ENCODE measurements at regions not wholly inside any gene's neighbourhood (a gene's known extent, or its start where the extent isn't known, plus 50 kb on each side); places are given as distances from the start of the nearest gene placed in this dataset.

- TF ChIP-seq HNF1A (IDR thresholded peaks at IDR 0.05; ENCODE audit: low read depth), result no peak
- no peak for TF ChIP-seq HNF1A (CRISPR knock-in tag; IDR thresholded peaks at IDR 0.05; ENCODE audit: borderline replicate concordance)
- no peak for TF ChIP-seq CERS6 (CRISPR knock-in tag; IDR thresholded peaks at IDR 0.05)
- TF ChIP-seq POGZ (CRISPR knock-in tag; IDR thresholded peaks at IDR 0.05), result peak; percentile 63; the same call in 1 of the 2 replicates
- no peak for TF ChIP-seq ZNF232 (CRISPR knock-in tag; IDR thresholded peaks at IDR 0.05; ENCODE audit: borderline replicate concordance)
- TF ChIP-seq ZFP36L1 (CRISPR knock-in tag; IDR thresholded peaks at IDR 0.05), result no peak
- TF ChIP-seq E2F2 (CRISPR knock-in tag; IDR thresholded peaks at IDR 0.05; ENCODE audit: borderline replicate concordance), result no peak
- TF ChIP-seq PTBP1 (IDR thresholded peaks at IDR 0.05; ENCODE audit: low read depth, low read length, poor library complexity, severe bottlenecking), result no peak
- TF ChIP-seq ZUFSP (CRISPR knock-in tag; IDR thresholded peaks at IDR 0.05; ENCODE audit: borderline replicate concordance), result no peak
- TF ChIP-seq ZSCAN30 (CRISPR knock-in tag; IDR thresholded peaks at IDR 0.05), result no peak
- no peak for TF ChIP-seq CEBPB (IDR thresholded peaks at IDR 0.05; ENCODE audit: borderline replicate concordance, low read depth, low read length)
- 0 out of 2 replicates have a peak, but pooled peaks have one; percentile 17 for TF ChIP-seq ZNF557 (CRISPR knock-in tag; IDR thresholded peaks at IDR 0.05)
- no peak for TF ChIP-seq ZSCAN5A (CRISPR knock-in tag; IDR thresholded peaks at IDR 0.05; ENCODE audit: borderline replicate concordance)
- no peak for TF ChIP-seq GLMP (CRISPR knock-in tag; IDR thresholded peaks at IDR 0.05; ENCODE audit: borderline replicate concordance)
- TF ChIP-seq GZF1 (CRISPR knock-in tag; IDR thresholded peaks at IDR 0.05), result no peak
These were observed 178.5 kb upstream of the DAAM1 start (continued) for GRCh38 chr14:59009967-59010366.

All from HepG2 (cell line).